Adrenal gland (tissue), 5 donors: ENCODE measurements at regions not wholly inside any gene's neighbourhood (a gene's known extent, or its start where the extent isn't known, plus 50 kb on each side); places are given as distances from the start of the nearest gene placed in this dataset.

Source experiments
- POLR2A ChIP-seq, 2 donors: fragments of 450-650 bp; IDR thresholded peaks; one replicate each; pipeline ENCODE4 v1.6.1; 2017; ENCODE audit warnings: antibody characterized with exemption in 2 of 2, mild to moderate bottlenecking in 2 of 2, moderate library complexity in 1 of 2
- TF ChIP-seq, protein P1 (sequence below), 6 experiments: fragments of 450-650 bp in 4 of 6; fragments of 200-600 bp in 2 of 6; sonication (generic) in 1 of 6; IDR thresholded peaks; 1 replicate in 5 of 6; 2 replicates in 1 of 6; pipeline versions ENCODE4 v1.5.1 to v1.8.0; 2016 to 2021; ENCODE audit warnings: antibody characterized with exemption in 6 of 6, mild to moderate bottlenecking in 2 of 6, moderate library complexity in 1 of 6
- donor health status: DM: no; HTN: no; CAD: no.

- TF ChIP-seq, protein P1, sequence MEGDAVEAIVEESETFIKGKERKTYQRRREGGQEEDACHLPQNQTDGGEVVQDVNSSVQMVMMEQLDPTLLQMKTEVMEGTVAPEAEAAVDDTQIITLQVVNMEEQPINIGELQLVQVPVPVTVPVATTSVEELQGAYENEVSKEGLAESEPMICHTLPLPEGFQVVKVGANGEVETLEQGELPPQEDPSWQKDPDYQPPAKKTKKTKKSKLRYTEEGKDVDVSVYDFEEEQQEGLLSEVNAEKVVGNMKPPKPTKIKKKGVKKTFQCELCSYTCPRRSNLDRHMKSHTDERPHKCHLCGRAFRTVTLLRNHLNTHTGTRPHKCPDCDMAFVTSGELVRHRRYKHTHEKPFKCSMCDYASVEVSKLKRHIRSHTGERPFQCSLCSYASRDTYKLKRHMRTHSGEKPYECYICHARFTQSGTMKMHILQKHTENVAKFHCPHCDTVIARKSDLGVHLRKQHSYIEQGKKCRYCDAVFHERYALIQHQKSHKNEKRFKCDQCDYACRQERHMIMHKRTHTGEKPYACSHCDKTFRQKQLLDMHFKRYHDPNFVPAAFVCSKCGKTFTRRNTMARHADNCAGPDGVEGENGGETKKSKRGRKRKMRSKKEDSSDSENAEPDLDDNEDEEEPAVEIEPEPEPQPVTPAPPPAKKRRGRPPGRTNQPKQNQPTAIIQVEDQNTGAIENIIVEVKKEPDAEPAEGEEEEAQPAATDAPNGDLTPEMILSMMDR (IDR thresholded peaks at IDR 0.05) = no peak
- no peak for TF ChIP-seq POLR2A (IDR thresholded peaks at IDR 0.05)
Measured at GRCh38 chr16:59326955-59327354, 592.8 kb upstream of the GOT2 start.
